GM12865 (cell line): ENCODE measurements at regions not wholly inside any gene's neighbourhood (a gene's known extent, or its start where the extent isn't known, plus 50 kb on each side); places are given as distances from the start of the nearest gene placed in this dataset.

Source experiments
- DNase-seq: peaks from one replicate; pipeline ENCODE4 v3.0.0; 2010; ENCODE audit warnings: low read depth
- H3K4me3 ChIP-seq: 2 replicates; pipeline ENCODE4 v1.5.1; 2011; ENCODE audit warnings: mild to moderate bottlenecking, low read depth, low read length, control low read depth
- CTCF ChIP-seq: IDR thresholded peaks from 2 replicates; pipeline ENCODE4 v1.5.1; 2011; ENCODE audit warnings: low read length, control low read depth, low read depth, inconsistent platforms; ENCODE audit not compliant: insufficient read depth; ENCODE audit errors: missing control alignments

GRCh38 chr4:28432348-28433025, 1571.8 kb downstream of the STIM2 start:
- TF ChIP-seq CTCF, result no peak
- DNase-seq, result no peak
- H3K4me3 ChIP-seq, result no peak overlapping the region

- DNase-seq, result no peak
- no peak for TF ChIP-seq CTCF
These were observed 1574.7 kb downstream of the STIM2 start for GRCh38 chr4:28435314-28435713.

GRCh38 chr4:28436191-28437080, 1575.8 kb downstream of the STIM2 start:
- no peak for DNase-seq
- no peak overlapping the region for H3K4me3 ChIP-seq
- TF ChIP-seq CTCF, result no peak

More at GRCh38 chr4:28435314-28435713, 1574.7 kb downstream of the STIM2 start:
- H3K4me3 ChIP-seq, result no peak overlapping the region

- H3K4me3 ChIP-seq, result no peak overlapping the region
- TF ChIP-seq CTCF, result no peak
- DNase-seq, result no peak
These were observed 1582.7 kb downstream of the STIM2 start for GRCh38 chr4:28443371-28443770.

- H3K4me3 ChIP-seq, result no peak overlapping the region
- no peak for TF ChIP-seq CTCF
- DNase-seq, result no peak
These were observed 1583.3 kb downstream of the STIM2 start for GRCh38 chr4:28443801-28444412.

GRCh38 chr4:28444886-28445496, 1584.3 kb downstream of the STIM2 start:
- TF ChIP-seq CTCF, result no peak
- no peak for DNase-seq
- H3K4me3 ChIP-seq, result no peak overlapping the region
